Keratinocyte (primary cell): ENCODE measurements at regions not wholly inside any gene's neighbourhood (a gene's known extent, or its start where the extent isn't known, plus 50 kb on each side); places are given as distances from the start of the nearest gene placed in this dataset.

Experiments
- CTCF ChIP-seq, 3 experiments: IDR thresholded peaks in 1 of 3; conservative IDR thresholded peaks in 1 of 3; optimal IDR thresholded peaks in 1 of 3; 2 replicates in 2 of 3; 3 replicates in 1 of 3; pipeline versions ENCODE3 to v1.5.1; 2011; ENCODE audit warnings: low read length in 3 of 3, mild to moderate bottlenecking in 3 of 3, moderate library complexity in 2 of 3, control low read depth in 1 of 3, inconsistent platforms in 1 of 3; ENCODE audit not compliant: insufficient read depth in 2 of 3; ENCODE audit errors: extremely low read depth in 1 of 3
- EZH2 ChIP-seq: IDR thresholded peaks from one replicate; pipeline ENCODE4 v1.6.1; 2012; ENCODE audit warnings: inconsistent platforms, mild to moderate bottlenecking, low read length, moderate library complexity

GRCh38 chr2:104045071-104045470 is 808.8 kb upstream of the POU3F3 start:
- TF ChIP-seq CTCF (optimal IDR thresholded peaks at IDR 0.05 in 1 of 3, IDR thresholded peaks at IDR 0.05 in 1 of 3, conservative IDR thresholded peaks at IDR 0.05 in 1 of 3; ENCODE audit: extremely low read depth in 1 of 3, insufficient read depth in 2 of 3, low read length in 3 of 3) (no peak), EZH2 (no peak)
